Cardiac muscle cell (in vitro differentiated cells and primary cell): ENCODE measurements at regions not wholly inside any gene's neighbourhood (a gene's known extent, or its start where the extent isn't known, plus 50 kb on each side); places are given as distances from the start of the nearest gene placed in this dataset.

ENCODE experiments used
- DNase-seq, 2 donors: peaks; one replicate each; pipeline versions ENCODE4 v3.0.0 to v3.0.0-alpha.2; 2010 to 2017; ENCODE audit warnings: low read depth in 1 of 2, low spot score in 1 of 2
- H3K27ac ChIP-seq: fragments of 200-600 bp; sonication (generic); 2 replicates; pipeline ENCODE4 v1.5.1; 2016
- H3K27me3 ChIP-seq: fragments of 200-600 bp; sonication (generic); 2 replicates; pipeline ENCODE4 v1.6.0; 2016; ENCODE audit warnings: control low read depth
- H3K36me3 ChIP-seq: fragments of 200-600 bp; sonication (generic); 2 replicates; pipeline ENCODE4 v1.5.1; 2016; ENCODE audit warnings: control low read depth
- H3K4me1 ChIP-seq: fragments of 200-600 bp; sonication (generic); 2 replicates; pipeline ENCODE4 v1.8.1; 2017; ENCODE audit warnings: low read depth, mild to moderate bottlenecking, mixed run types
- H3K4me3 ChIP-seq: fragments of 200-600 bp; sonication (generic); 2 replicates; pipeline ENCODE4 v1.5.1; 2016; ENCODE audit warnings: mild to moderate bottlenecking
- H3K9me3 ChIP-seq: fragments of 200-600 bp; sonication (generic); 2 replicates; pipeline ENCODE4 v1.5.1; 2017; ENCODE audit warnings: low read depth, mild to moderate bottlenecking, control low read depth
- TF ChIP-seq, protein P1 (sequence below): IDR thresholded peaks from 2 replicates; pipeline ENCODE4 v1.5.1; 2012; ENCODE audit warnings: low read depth, mild to moderate bottlenecking, low read length

DNA sequence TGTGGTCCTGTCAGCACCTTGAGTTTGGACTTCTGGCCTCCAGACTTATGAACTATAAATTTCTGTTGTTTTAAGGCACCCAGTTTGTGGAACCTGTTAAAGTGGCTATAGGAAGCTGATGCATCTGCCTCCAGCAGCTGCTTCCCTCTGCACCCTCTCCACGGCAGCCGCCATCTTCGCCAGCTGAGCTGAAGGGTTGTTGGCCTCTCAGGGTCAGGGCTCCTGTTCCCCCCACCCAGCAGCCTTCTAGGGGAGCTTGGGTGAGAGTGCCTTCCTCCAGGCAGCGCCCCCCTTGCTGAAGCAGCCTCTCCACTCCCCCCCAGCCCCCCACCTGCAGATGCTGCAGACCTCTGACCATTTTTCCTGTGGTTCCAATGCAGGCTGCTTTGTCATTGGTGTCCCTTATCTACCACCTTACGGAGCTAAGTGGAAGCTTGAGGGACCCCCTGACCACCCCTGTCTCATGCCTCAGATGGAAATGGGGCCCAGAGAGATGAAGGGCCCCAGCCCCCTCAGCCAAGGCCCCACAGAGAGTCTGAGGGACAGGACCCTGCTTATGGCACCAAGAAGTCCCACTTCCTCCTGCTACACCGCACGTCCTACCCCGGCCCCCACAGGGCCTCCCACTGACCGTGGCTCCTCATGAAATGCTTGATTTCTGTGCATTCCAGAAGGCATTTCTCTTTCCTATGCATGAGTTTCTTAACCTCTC, 61.4 kb upstream of the TLE3 start:
- H3K27ac ChIP-seq, result no peak overlapping the region
- TF ChIP-seq, protein P1, sequence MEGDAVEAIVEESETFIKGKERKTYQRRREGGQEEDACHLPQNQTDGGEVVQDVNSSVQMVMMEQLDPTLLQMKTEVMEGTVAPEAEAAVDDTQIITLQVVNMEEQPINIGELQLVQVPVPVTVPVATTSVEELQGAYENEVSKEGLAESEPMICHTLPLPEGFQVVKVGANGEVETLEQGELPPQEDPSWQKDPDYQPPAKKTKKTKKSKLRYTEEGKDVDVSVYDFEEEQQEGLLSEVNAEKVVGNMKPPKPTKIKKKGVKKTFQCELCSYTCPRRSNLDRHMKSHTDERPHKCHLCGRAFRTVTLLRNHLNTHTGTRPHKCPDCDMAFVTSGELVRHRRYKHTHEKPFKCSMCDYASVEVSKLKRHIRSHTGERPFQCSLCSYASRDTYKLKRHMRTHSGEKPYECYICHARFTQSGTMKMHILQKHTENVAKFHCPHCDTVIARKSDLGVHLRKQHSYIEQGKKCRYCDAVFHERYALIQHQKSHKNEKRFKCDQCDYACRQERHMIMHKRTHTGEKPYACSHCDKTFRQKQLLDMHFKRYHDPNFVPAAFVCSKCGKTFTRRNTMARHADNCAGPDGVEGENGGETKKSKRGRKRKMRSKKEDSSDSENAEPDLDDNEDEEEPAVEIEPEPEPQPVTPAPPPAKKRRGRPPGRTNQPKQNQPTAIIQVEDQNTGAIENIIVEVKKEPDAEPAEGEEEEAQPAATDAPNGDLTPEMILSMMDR, result no peak
- peaks cover 29% of the 10 kb centered on the region for H3K27me3 ChIP-seq
- H3K4me3 ChIP-seq, result no peak overlapping the region
- no peaks in the 10 kb centered on the region for H3K9me3 ChIP-seq
- H3K4me1 ChIP-seq, result peaks cover 24% of the 10 kb centered on the region
- DNase-seq, result no peak
- H3K36me3 ChIP-seq, result no peaks in the 10 kb centered on the region

DNA sequence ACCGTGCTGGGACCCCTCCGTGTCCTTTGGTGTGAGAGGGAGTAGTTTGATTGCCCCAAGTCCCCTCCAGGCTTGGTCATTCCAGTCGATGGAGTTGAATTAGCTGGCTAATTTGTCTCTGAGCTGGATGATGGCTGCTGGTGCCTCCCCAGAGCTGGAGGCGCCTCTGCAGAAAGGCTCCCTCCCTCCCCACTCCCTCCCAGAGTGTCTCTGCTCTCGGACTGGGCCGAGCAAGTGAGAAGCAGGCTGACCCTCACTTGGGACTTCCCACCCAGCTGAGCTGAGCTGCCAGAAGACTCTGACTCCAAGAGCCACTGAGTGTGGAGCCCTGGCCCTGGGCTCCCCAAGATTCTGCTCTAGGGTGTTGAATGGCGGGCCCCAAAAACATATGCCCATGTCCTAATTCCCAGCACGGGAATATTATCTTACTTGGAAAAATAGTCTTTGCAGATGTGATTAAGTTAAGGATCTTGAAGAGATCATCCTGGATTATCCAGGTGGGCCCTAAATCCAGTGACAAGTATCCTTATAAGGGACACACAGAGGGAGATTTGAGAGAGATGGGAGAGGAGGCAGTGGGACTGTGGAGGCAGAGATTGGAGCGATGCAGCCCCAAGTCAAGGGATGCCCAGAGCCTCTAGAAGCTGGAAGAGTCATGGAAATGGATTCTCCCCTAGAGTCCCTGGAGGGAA, 60.7 kb upstream of the TLE3 start:
- Histone ChIP-seq H3K27ac (no peak overlapping the region), H3K9me3 (no peaks in the 10 kb centered on the region), H3K27me3 (peaks cover 22% of the 10 kb centered on the region), H3K4me3 (no peak overlapping the region), H3K4me1 (peaks cover 29% of the 10 kb centered on the region), H3K36me3 (no peaks in the 10 kb centered on the region)
- DNase-seq, result no peak
- TF ChIP-seq, protein P1, result no peak

DNA sequence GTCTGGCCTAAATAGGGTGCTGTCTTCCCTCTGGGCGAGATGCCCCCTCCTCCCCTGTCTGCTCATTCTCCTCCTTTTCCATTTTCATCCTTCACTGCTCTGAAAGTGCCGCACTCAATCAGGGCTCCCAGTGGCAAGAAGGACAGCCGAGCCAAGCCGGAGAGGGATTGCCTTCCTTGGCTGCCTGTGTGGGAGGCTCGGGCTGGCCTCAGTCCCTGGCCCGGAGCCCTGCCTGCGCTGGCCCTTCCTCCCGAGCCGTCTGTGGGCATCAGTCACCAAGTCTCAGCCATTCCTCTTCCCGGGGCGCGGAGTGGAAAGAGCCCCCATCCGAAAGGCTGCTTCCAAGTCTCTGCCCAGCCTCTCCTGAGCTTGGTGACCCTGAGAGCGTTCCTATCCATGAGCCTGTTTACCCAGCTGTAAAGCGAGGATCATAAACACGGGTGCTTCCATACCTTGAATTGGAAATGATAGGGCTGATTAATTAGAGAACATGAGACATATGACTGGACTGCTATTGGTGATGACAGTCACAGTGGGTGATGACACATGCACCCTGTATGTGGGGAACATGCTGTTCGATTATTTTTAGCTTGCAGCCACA, 59.1 kb upstream of the TLE3 start:
- Histone ChIP-seq H3K4me3 (no peak overlapping the region), H3K9me3 (no peaks in the 10 kb centered on the region), H3K27ac (no peak overlapping the region), H3K27me3 (peaks cover 11% of the 10 kb centered on the region), H3K4me1 (peaks cover 29% of the 10 kb centered on the region), H3K36me3 (no peaks in the 10 kb centered on the region)
- TF ChIP-seq, protein P1, result no peak
- DNase-seq, result peak in 1 of 2 donors; percentile 68

DNA sequence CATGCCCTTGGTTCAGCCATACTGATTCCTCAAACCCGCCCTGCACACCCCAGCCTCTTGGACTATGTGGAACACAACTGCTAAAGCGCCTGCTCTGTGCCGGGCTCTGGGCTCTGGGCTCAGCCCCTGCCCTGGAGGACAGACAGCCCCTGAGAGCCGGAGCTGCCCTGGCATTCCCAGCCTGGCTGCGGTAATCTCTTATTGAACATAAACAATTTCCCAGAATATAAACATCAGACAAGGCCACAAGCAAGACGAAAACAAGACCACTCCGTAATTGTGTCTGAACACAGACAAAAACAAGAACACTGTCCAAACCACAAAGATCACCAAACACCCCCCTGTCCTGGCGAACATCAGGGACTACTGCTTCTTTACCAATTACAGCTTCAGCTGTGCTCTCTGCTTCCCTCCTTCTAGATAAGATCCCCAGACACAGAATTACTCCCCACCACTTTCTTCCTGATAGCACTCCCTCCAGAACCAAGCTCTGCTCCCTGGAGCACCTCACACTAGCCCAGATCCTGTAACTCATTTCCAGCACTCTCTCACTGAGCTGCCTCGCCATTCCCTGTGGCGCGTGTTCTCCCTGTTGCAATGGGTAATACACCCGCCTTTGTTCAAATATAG, 57.1 kb upstream of the TLE3 start:
- TF ChIP-seq, protein P1, result no peak
- peak overlapping the region; percentile 11 for H3K27ac ChIP-seq
- H3K27me3 ChIP-seq, result peaks cover 10% of the 10 kb centered on the region
- H3K9me3 ChIP-seq, result no peaks in the 10 kb centered on the region
- no peaks in the 10 kb centered on the region for H3K36me3 ChIP-seq
- H3K4me1 ChIP-seq, result peaks cover 24% of the 10 kb centered on the region
- peak in 1 of 2 donors; percentile 95 for DNase-seq
- H3K4me3 ChIP-seq, result no peak overlapping the region

DNA sequence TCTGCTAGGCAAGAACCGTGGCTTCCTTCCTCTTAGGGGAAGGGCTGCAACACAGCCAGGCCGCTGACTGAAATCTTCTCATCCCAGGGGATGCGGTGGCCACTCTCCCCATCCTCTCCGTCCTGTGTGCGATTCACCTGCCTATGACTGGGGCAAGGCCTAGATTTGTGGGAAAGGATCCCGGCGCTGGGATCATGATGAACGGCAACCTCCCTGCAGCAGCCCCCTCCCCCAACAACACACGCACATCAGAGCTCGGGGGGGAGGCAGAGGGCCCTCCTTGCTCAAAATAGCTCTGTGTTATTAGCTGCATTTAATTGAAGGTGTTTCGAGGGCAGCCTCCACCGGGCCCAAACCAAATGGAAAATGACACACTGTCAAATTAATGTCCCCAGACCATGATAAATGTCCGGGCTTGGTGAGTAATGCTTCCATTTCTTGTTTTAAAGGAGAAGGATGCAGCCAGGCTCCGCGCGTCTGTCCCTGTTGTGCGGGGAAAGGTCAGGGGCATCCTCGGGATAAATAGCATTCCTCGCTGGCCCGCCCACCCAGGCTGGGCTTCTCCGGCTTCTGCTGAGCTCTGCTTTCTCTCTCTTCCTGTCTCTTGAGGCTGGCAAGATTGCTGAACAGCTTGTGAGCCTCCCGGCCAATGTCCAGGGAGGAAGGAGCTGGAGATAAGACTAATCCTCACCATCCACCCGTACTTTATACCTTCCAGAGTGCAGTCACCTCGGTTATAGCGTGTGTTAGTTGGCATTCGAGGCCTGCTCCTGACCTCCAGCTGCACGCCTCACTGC, 56.4 kb upstream of the TLE3 start:
- Histone ChIP-seq H3K9me3 (no peaks in the 10 kb centered on the region), H3K4me1 (peaks cover 24% of the 10 kb centered on the region), H3K4me3 (no peak overlapping the region), H3K27me3 (peaks cover 10% of the 10 kb centered on the region), H3K27ac (peak overlapping the region; percentile 11), H3K36me3 (no peaks in the 10 kb centered on the region)
- TF ChIP-seq, protein P1, result no peak
- DNase-seq, result peak; percentile 71 to 84
